OCI-LY1 (cell line): ENCODE measurements at regions not wholly inside any gene's neighbourhood (a gene's known extent, or its start where the extent isn't known, plus 50 kb on each side); places are given as distances from the start of the nearest gene placed in this dataset.

Source experiments
- H2AFZ ChIP-seq: fragments of 200-600 bp; sonication (generic), shearing (Covaris generic); 2 replicates; pipeline ENCODE4 v1.6.0; 2014; ENCODE audit warnings: antibody characterized with exemption, mild to moderate bottlenecking, low read length
- H3F3A ChIP-seq: fragments of 200-600 bp; sonication (generic), shearing (Covaris generic); 2 replicates; pipeline ENCODE4 v1.6.0; 2014; ENCODE audit warnings: mild to moderate bottlenecking, antibody characterized with exemption, low read length, moderate library complexity; ENCODE audit not compliant: insufficient read depth
- H3K27ac ChIP-seq: fragments of 200-600 bp; sonication (generic); 2 replicates; pipeline ENCODE4 v1.5.1; 2014; ENCODE audit warnings: low read length, mixed run types, mild to moderate bottlenecking, low read depth; ENCODE audit not compliant: poor library complexity, severe bottlenecking
- H3K27me3 ChIP-seq: fragments of 200-600 bp; sonication (generic); 2 replicates; pipeline ENCODE4 v1.6.0; 2014; ENCODE audit warnings: antibody characterized with exemption, mild to moderate bottlenecking, low read length, moderate library complexity; ENCODE audit not compliant: insufficient read depth
- H3K36me3 ChIP-seq: fragments of 200-600 bp; sonication (generic); 2 replicates; pipeline ENCODE4 v1.6.1; 2014; ENCODE audit warnings: mild to moderate bottlenecking, antibody characterized with exemption, low read length, moderate library complexity, mixed read lengths; ENCODE audit not compliant: insufficient read depth
- H3K4me1 ChIP-seq: fragments of 200-600 bp; sonication (generic); 2 replicates; pipeline ENCODE4 v1.5.1; 2014; ENCODE audit warnings: mild to moderate bottlenecking, low read length, moderate library complexity; ENCODE audit not compliant: insufficient read depth, severe bottlenecking
- H3K4me2 ChIP-seq: fragments of 200-600 bp; sonication (generic), shearing (Covaris generic); 2 replicates; pipeline ENCODE4 v1.6.1; 2014; ENCODE audit warnings: low read length
- H3K4me3 ChIP-seq: fragments of 200-600 bp; sonication (generic); 2 replicates; pipeline ENCODE4 v1.5.1; 2014; ENCODE audit warnings: low read length, low read depth, mild to moderate bottlenecking, mixed read lengths; ENCODE audit not compliant: poor library complexity, severe bottlenecking
- H3K79me2 ChIP-seq: fragments of 200-600 bp; shearing (Covaris generic); 2 replicates; pipeline ENCODE4 v1.6.1; 2016; ENCODE audit warnings: mixed run types, low read length, mixed read lengths; ENCODE audit not compliant: insufficient read depth
- H3K9ac ChIP-seq: fragments of 200-600 bp; sonication (generic), shearing (Covaris generic); 2 replicates; pipeline ENCODE4 v1.6.1; 2014; ENCODE audit warnings: mild to moderate bottlenecking, low read length, mixed read lengths
- H3K9me2 ChIP-seq: fragments of 200-600 bp; sonication (generic), shearing (Covaris generic); 2 replicates; pipeline ENCODE4 v1.6.1; 2014; ENCODE audit warnings: low read depth, mild to moderate bottlenecking, low read length, mixed read lengths
- H3K9me3 ChIP-seq: fragments of 200-600 bp; shearing (Covaris generic); 2 replicates; pipeline ENCODE4 v1.6.1; 2014; ENCODE audit warnings: low read length, mixed read lengths
- H4K20me1 ChIP-seq: fragments of 200-600 bp; sonication (generic), shearing (Covaris generic); 2 replicates; pipeline ENCODE4 v1.6.0; 2016; ENCODE audit warnings: mild to moderate bottlenecking, low read length; ENCODE audit not compliant: insufficient read depth
- EZH2 ChIP-seq: fragments of 200-600 bp; sonication (generic), shearing (Covaris generic); IDR thresholded peaks from 2 replicates; pipeline ENCODE4 v1.8.0; 2017; ENCODE audit warnings: borderline replicate concordance, mixed run types, mild to moderate bottlenecking, antibody characterized with exemption, low read length, moderate library complexity, mixed read lengths
- TF ChIP-seq, protein P1 (sequence below): fragments of 200-600 bp; sonication (generic), shearing (Covaris generic); IDR thresholded peaks from 2 replicates; pipeline ENCODE4 v1.5.1; 2017; ENCODE audit warnings: mild to moderate bottlenecking, antibody characterized with exemption, low read length, moderate library complexity, mixed read lengths

DNA sequence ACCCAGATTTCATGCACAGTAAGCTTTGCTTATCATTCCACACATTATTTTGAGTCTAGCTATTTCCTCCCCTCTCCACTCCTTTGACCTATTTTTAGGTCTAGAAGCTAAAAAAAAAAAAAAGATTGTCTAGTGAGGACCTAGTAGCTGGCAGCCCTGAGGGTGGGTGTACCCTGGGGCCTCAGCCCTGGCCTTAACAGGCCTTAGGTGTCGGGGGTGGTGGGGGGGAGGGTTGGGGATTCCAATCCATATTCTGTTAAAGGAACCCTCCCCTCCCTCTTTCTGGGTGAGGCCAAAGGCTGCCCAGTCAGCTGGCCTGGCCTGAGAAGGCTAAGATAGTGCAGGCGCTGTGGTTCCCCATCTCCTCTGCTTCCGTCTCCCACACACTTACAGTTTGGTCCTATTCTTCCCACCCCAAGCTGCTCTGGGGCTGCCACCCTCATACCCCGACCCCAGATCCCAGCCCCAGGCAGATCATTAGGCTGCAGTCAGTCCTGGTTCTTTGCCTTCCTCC is 65.5 kb upstream of the HK2 start:
- Histone ChIP-seq H3K4me3 (no peak overlapping the region), H3K9me2 (no peaks in the 10 kb centered on the region), H3K9ac (no peak overlapping the region), H3K36me3 (no peaks in the 10 kb centered on the region), H4K20me1 (no peaks in the 10 kb centered on the region), H3K4me1 (no peaks in the 10 kb centered on the region), H3K27ac (no peak overlapping the region), H3K79me2 (no peaks in the 10 kb centered on the region), H3K27me3 (peaks cover 5% of the 10 kb centered on the region), H3K9me3 (no peaks in the 10 kb centered on the region), H3F3A (no peaks in the 10 kb centered on the region), H3K4me2 (no peak overlapping the region), H2AFZ (no peak overlapping the region)
- no peak for TF ChIP-seq EZH2
- TF ChIP-seq, protein P1, sequence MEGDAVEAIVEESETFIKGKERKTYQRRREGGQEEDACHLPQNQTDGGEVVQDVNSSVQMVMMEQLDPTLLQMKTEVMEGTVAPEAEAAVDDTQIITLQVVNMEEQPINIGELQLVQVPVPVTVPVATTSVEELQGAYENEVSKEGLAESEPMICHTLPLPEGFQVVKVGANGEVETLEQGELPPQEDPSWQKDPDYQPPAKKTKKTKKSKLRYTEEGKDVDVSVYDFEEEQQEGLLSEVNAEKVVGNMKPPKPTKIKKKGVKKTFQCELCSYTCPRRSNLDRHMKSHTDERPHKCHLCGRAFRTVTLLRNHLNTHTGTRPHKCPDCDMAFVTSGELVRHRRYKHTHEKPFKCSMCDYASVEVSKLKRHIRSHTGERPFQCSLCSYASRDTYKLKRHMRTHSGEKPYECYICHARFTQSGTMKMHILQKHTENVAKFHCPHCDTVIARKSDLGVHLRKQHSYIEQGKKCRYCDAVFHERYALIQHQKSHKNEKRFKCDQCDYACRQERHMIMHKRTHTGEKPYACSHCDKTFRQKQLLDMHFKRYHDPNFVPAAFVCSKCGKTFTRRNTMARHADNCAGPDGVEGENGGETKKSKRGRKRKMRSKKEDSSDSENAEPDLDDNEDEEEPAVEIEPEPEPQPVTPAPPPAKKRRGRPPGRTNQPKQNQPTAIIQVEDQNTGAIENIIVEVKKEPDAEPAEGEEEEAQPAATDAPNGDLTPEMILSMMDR = no peak

DNA sequence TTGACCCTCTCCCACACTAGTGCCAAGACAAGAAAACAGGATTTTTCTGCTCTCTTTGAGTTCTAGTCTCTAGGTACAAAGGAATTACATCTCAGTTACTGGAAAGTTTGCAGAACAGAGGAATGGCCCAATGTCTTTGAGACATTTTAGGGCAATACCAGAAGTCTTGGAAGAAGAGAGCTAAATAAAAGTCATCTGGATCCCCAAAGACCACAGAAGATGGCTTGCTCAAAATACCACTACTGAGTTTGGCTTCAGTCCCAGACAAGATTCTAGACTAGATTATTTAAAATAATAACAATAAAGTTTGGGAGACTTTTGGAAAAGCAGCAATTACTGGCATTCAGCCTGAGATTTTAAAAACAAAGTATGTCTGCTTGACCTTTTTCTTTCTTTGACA is 61.9 kb upstream of the HK2 start:
- H3K4me1 ChIP-seq = peaks cover under 1% of the 10 kb centered on the region
- H4K20me1 ChIP-seq = no peaks in the 10 kb centered on the region
- TF ChIP-seq, protein P1 = no peak
- no peak for TF ChIP-seq EZH2
- H3K9ac ChIP-seq = no peak overlapping the region
- no peak overlapping the region for H3K27ac ChIP-seq
- H3K36me3 ChIP-seq = no peaks in the 10 kb centered on the region
- no peaks in the 10 kb centered on the region for H3K9me2 ChIP-seq
- no peak overlapping the region for H3K4me3 ChIP-seq
- H3K9me3 ChIP-seq = no peaks in the 10 kb centered on the region
- H2AFZ ChIP-seq = no peak overlapping the region
- no peaks in the 10 kb centered on the region for H3K79me2 ChIP-seq
- no peak overlapping the region for H3K4me2 ChIP-seq
- H3F3A ChIP-seq = no peaks in the 10 kb centered on the region
- H3K27me3 ChIP-seq = peaks cover 5% of the 10 kb centered on the region

DNA sequence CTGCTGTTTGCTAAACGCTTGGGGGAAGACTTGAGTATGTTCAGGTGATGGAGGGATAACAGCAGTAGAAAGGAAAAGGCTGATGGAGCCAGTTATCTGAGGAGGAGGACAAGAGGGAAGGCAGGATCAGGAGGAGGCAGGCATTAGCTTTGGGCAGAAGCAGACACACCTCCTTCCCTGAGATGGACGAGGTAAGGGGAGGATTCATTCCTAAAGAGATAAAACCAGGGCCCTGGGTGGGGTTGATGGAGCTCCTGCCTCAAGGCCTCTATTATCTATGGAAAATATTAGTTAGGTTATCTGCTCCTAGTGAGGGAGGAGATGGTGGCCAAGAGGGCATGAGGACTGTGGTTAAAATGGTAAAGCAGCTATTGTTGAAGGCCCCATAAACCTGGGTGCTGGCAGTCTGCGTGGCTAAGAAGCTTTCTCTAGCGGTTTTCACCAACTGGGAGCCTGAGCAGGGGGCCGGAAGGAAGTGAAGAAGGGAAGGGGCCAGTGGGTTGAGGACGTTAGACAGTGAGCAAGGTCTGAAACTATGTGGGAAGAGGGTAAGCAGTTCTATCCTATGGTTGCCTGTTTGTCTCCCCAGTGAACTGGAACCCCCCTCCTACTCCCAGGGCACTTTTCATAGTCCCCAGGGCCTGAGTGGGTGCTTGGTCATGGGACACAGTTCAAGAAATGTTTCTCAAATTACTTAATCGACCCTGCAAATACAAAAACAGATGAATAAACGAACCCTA is 56.6 kb upstream of the HK2 start:
- H3K9me3 ChIP-seq = no peaks in the 10 kb centered on the region
- no peaks in the 10 kb centered on the region for H3K9me2 ChIP-seq
- no peaks in the 10 kb centered on the region for H4K20me1 ChIP-seq
- no peaks in the 10 kb centered on the region for H3F3A ChIP-seq
- H3K27me3 ChIP-seq = no peaks in the 10 kb centered on the region
- H3K27ac ChIP-seq = peak overlapping the region; percentile 18
- no peaks in the 10 kb centered on the region for H3K36me3 ChIP-seq
- no peak overlapping the region; the same call in 1 of the 2 replicates for H2AFZ ChIP-seq
- TF ChIP-seq, protein P1 = no peak
- no peak for TF ChIP-seq EZH2
- peak overlapping the region; percentile 31; the same call in 1 of the 2 replicates for H3K4me2 ChIP-seq
- no peak overlapping the region; the same call in 1 of the 2 replicates for H3K9ac ChIP-seq
- no peaks in the 10 kb centered on the region for H3K79me2 ChIP-seq
- H3K4me3 ChIP-seq = peak overlapping the region; percentile 24
- H3K4me1 ChIP-seq = peaks cover 25% of the 10 kb centered on the region
